ENCODE measurements at regions not wholly inside any gene's neighbourhood (a gene's known extent, or its start where the extent isn't known, plus 50 kb on each side); places are given as distances from the start of the nearest gene placed in this dataset.
"Not testable (repeated sequence)": the region's sequence is repeated elsewhere in the genome, so short reads cannot be mapped to it uniquely, and the experiment has no call there.

DNA sequence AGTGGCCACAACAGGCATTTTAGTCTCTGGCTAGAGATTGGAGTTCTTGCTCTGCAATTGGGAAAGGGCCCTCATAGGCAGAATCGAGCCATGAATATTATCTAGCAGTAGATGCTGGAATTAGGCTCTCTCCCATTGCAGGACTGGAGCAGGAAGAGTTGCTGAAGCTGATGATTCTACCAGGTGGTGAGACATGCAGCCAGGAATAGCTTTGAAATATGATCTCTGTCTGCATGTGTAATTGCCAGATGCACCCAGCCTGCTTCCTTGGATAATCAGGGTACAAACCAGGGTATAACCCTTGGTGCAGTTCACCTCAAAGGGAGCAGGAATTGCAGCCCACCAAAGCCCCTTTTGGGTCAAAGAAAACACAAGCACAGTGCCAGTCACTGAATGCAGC is 211.4 kb upstream of the FTMT start:
- DNase-seq = no peak
- no peaks in the 10 kb centered on the region for H3K27me3 ChIP-seq
- intact Hi-C loops (cut with DNase I) = no loop called here
- no peak overlapping the region for H3K4me3 ChIP-seq
- no peak overlapping the region for H3K27ac ChIP-seq
- no peak for TF ChIP-seq POLR2A (IDR thresholded peaks at IDR 0.05)
- TF ChIP-seq, protein P1, sequence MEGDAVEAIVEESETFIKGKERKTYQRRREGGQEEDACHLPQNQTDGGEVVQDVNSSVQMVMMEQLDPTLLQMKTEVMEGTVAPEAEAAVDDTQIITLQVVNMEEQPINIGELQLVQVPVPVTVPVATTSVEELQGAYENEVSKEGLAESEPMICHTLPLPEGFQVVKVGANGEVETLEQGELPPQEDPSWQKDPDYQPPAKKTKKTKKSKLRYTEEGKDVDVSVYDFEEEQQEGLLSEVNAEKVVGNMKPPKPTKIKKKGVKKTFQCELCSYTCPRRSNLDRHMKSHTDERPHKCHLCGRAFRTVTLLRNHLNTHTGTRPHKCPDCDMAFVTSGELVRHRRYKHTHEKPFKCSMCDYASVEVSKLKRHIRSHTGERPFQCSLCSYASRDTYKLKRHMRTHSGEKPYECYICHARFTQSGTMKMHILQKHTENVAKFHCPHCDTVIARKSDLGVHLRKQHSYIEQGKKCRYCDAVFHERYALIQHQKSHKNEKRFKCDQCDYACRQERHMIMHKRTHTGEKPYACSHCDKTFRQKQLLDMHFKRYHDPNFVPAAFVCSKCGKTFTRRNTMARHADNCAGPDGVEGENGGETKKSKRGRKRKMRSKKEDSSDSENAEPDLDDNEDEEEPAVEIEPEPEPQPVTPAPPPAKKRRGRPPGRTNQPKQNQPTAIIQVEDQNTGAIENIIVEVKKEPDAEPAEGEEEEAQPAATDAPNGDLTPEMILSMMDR (IDR thresholded peaks at IDR 0.05) = no peak
- no peaks in the 10 kb centered on the region for H3K36me3 ChIP-seq
- ATAC-seq = no peak
- no peaks in the 10 kb centered on the region for H3K9me3 ChIP-seq
- 20% methylated on average over 1 of the region's 1 CpG for WGBS (ENCODE audit: insufficient coverage, low coverage, low lambda C conversion rate, missing lambda C conversion rate)
- no peaks in the 10 kb centered on the region for H3K4me1 ChIP-seq

DNA sequence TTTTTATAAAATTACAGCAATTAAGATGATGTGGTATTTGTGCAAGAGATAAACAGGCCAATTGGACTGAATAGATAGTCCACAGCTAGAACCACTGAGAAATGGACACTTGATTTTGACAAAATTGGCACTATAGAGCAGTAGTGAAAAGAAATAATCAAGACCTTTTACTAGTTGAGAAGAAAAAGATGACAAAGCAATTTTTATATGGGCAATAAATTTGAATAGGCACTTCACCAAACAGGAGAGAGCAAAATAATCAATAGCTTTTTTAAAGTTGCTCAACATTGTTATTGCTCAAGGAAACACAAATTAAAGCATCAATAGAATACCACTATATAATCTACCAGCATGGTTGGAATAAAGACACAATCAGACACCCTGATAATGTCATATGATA is 193.5 kb upstream of the FTMT start:
- no peak overlapping the region for H3K4me3 ChIP-seq
- no peak for ATAC-seq
- H3K27me3 ChIP-seq = no peaks in the 10 kb centered on the region
- no peaks in the 10 kb centered on the region for H3K4me1 ChIP-seq
- no peaks in the 10 kb centered on the region for H3K36me3 ChIP-seq
- H3K9me3 ChIP-seq = no peaks in the 10 kb centered on the region
- TF ChIP-seq POLR2A (IDR thresholded peaks at IDR 0.05) = no peak
- TF ChIP-seq, protein P1 (IDR thresholded peaks at IDR 0.05) = no peak
- intact Hi-C loops (cut with DNase I) = no loop called here
- DNase-seq = no peak
- no peak overlapping the region for H3K27ac ChIP-seq

DNA sequence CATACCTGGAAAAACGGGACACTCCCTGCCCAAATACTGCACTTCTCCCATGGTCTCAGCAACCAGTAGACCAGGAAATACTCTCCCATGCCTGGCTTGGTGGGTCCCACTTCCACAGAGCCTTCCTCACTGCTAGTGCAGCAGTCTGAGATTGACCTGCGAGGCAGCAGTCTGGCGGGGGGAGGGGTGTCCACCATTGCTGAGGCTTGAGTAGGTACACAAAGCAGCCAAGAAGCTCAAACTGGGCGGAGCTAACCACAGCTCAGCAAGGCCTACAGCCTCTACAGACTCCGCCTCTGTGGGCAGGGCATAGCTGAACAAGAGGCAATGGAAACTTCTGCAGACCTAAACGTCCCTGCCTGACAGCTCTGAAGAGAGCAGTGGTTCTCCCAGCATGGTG is 191.5 kb upstream of the FTMT start:
- DNase-seq (no peak), ATAC-seq (no peak)
- H3K4me3 ChIP-seq = no peak overlapping the region
- TF ChIP-seq, protein P1 (IDR thresholded peaks at IDR 0.05) = no peak
- no peak for TF ChIP-seq POLR2A (IDR thresholded peaks at IDR 0.05)
- H3K36me3 ChIP-seq = no peaks in the 10 kb centered on the region
- intact Hi-C loops (cut with DNase I) = no loop called here
- WGBS (ENCODE audit: insufficient coverage, low coverage, low lambda C conversion rate, missing lambda C conversion rate) = no CpG with 5 or more reads among the region's 6 CpGs
- H3K9me3 ChIP-seq = no peaks in the 10 kb centered on the region
- no peak overlapping the region for H3K27ac ChIP-seq
- no peaks in the 10 kb centered on the region for H3K27me3 ChIP-seq
- no peaks in the 10 kb centered on the region for H3K4me1 ChIP-seq

DNA sequence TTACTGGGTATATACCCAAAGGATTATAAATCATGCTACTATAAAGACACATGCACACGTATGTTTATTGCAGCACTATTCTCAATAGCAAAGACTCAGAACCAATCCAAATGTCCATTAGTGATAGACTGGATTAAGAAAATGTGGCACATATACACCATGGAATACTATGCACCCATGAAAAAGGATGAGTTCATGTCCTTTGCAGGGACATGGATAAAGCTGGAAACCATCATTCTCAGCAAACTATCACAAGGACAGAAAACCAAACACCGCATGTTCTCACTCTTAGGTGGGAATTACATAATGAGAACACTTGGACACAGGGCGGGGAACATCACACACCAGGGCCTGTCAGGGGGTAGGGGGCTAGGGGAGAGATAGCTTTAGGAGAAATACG is 186.1 kb upstream of the FTMT start:
- H3K4me1 ChIP-seq; ATAC-seq; H3K36me3 ChIP-seq; H3K4me3 ChIP-seq; DNase-seq; H3K27me3 ChIP-seq; H3K27ac ChIP-seq; H3K9me3 ChIP-seq; intact Hi-C loops (cut with DNase I): not testable (repeated sequence)
- 75% methylated on average over 3 of the region's 4 CpGs for WGBS (ENCODE audit: insufficient coverage, low coverage, low lambda C conversion rate, missing lambda C conversion rate)

DNA sequence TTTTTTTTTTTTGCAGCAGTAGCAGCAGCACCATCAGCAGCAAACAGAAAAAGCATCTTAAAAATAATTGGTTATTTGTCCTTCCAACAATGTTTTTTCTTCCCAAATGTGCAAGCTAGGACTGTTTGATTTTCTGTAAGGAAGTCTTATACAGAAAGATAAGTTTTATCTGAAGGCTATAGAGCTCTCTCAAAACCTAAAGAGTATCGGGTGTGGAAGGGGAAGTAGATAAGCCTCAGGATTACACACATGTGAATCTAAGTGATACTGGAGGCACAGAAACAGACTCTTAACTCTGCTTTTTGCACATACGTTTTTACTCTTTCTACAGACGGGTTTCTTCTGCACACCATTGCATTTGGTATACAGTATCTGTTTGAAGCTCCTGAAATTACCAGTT is 184.4 kb upstream of the FTMT start:
- ATAC-seq = no peak
- Histone ChIP-seq H3K4me3 (no peak overlapping the region), H3K36me3 (no peaks in the 10 kb centered on the region), H3K27ac (no peak overlapping the region), H3K27me3 (no peaks in the 10 kb centered on the region), H3K9me3 (no peaks in the 10 kb centered on the region), H3K4me1 (no peaks in the 10 kb centered on the region)
- intact Hi-C loops (cut with DNase I) = no loop called here
- 14% methylated on average over 3 of the region's 3 CpGs for WGBS (ENCODE audit: insufficient coverage, low coverage, low lambda C conversion rate, missing lambda C conversion rate)
- DNase-seq = no peak
- TF ChIP-seq, protein P1 (IDR thresholded peaks at IDR 0.05) = no peak
- no peak for TF ChIP-seq POLR2A (IDR thresholded peaks at IDR 0.05)
